K562 (cell line): ENCODE measurements at regions not wholly inside any gene's neighbourhood (a gene's known extent, or its start where the extent isn't known, plus 50 kb on each side); places are given as distances from the start of the nearest gene placed in this dataset.

Experiments used
- NFIC ChIP-seq: fragments of 450-650 bp; IDR thresholded peaks from 2 replicates; pipeline ENCODE4 v1.6.1; 2017; ENCODE audit warnings: mild to moderate bottlenecking, inconsistent platforms
- SP1 ChIP-seq: sonication (generic); formaldehyde crosslinking; IDR thresholded peaks from 2 replicates; pipeline ENCODE4 v1.8.1; 2022; ENCODE audit warnings: mild to moderate bottlenecking, missing genetic modification reagents
- TBP ChIP-seq: optimal IDR thresholded peaks from 2 replicates; pipeline ENCODE3; 2011; ENCODE audit warnings: low read depth, low read length, improper control_type of control experiment
- TEAD4 ChIP-seq, 2 experiments: sonication (generic) in 1 of 2; formaldehyde crosslinking in 1 of 2; IDR thresholded peaks; 2 replicates each; pipeline versions ENCODE4 v1.6.1 to v1.8.0; 2012 to 2022; ENCODE audit warnings: borderline replicate concordance in 1 of 2, inconsistent platforms in 1 of 2, low read length in 1 of 2, mild to moderate bottlenecking in 1 of 2, missing genetic modification reagents in 1 of 2
- XRCC5 ChIP-seq: fragments of 200-400 bp; formaldehyde crosslinking; IDR thresholded peaks from 2 replicates; pipeline ENCODE4 v1.6.1; 2017; ENCODE audit warnings: low read depth, mild to moderate bottlenecking, low read length
- TF ChIP-seq, protein P1 (sequence below): fragments of 450-650 bp; IDR thresholded peaks from 2 replicates; pipeline ENCODE4 v1.6.1; 2016; ENCODE audit warnings: mild to moderate bottlenecking, moderate library complexity
- TF ChIP-seq, protein P2 (sequence below), 3 experiments: IDR thresholded peaks in 2 of 3; conservative IDR thresholded peaks in 1 of 3; 2 replicates each; pipeline ENCODE4 v1.5.1; 2011 to 2012; ENCODE audit warnings: low read length in 3 of 3, mild to moderate bottlenecking in 3 of 3, control low read depth in 2 of 3, improper control_type of control experiment in 1 of 3, inconsistent platforms in 1 of 3, low read depth in 1 of 3, mixed read lengths in 1 of 3, moderate library complexity in 1 of 3; ENCODE audit not compliant: insufficient read depth in 2 of 3
- TF ChIP-seq, protein P3 (sequence below): sonication (generic); formaldehyde crosslinking; IDR thresholded peaks from 2 replicates; pipeline ENCODE4 v1.8.0; 2022; ENCODE audit warnings: mild to moderate bottlenecking, missing genetic modification reagents
- TF ChIP-seq, protein P4 (sequence below), 2 experiments: fragments of 450-650 bp in 1 of 2; sonication (generic) in 1 of 2; formaldehyde crosslinking in 1 of 2; IDR thresholded peaks in 1 of 2; conservative IDR thresholded peaks in 1 of 2; 2 replicates each; pipeline versions ENCODE4 v1.6.1 to v1.8.1; 2016 to 2023; ENCODE audit warnings: mild to moderate bottlenecking in 2 of 2, moderate library complexity in 2 of 2, inconsistent platforms in 1 of 2, missing genetic modification reagents in 1 of 2

DNA sequence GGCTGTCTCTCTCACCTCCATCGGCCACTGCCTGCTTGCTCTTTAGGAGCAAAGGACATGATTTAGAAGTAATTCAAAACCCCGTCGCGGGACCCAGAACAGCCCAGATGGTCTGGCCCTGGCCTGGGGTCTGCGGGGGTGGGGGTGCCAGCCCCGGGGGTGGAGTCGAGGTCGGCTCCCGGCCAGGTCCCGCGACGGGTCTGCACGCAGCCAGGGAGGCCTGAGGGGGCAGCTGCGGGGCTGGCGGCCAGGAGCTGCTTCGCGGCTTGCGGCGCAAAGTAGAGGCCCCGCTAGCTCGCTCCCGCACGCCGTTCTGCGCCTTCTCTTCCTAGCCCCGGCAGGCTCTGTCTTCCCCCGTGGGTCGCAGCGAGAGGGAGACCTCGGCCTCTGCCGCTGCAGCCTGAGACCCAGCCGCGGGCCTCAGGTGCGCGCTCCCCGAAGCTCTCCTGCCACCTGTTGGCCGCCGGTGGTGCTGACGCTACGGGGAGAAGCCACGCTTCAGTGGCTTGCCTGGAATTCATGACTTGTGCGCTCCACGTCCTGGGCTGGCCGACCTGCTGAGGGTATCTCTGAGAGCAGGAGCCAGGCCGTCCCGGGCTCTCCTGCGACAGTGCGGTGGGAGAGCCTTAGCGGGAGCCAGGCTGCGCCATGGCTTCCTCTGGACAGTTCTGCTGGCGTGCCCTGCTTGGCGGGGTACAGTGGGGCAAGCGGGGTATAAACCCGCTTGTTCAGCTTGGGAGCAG, 157.2 kb upstream of the PITX1 start (continued):
- TF ChIP-seq, protein P1, sequence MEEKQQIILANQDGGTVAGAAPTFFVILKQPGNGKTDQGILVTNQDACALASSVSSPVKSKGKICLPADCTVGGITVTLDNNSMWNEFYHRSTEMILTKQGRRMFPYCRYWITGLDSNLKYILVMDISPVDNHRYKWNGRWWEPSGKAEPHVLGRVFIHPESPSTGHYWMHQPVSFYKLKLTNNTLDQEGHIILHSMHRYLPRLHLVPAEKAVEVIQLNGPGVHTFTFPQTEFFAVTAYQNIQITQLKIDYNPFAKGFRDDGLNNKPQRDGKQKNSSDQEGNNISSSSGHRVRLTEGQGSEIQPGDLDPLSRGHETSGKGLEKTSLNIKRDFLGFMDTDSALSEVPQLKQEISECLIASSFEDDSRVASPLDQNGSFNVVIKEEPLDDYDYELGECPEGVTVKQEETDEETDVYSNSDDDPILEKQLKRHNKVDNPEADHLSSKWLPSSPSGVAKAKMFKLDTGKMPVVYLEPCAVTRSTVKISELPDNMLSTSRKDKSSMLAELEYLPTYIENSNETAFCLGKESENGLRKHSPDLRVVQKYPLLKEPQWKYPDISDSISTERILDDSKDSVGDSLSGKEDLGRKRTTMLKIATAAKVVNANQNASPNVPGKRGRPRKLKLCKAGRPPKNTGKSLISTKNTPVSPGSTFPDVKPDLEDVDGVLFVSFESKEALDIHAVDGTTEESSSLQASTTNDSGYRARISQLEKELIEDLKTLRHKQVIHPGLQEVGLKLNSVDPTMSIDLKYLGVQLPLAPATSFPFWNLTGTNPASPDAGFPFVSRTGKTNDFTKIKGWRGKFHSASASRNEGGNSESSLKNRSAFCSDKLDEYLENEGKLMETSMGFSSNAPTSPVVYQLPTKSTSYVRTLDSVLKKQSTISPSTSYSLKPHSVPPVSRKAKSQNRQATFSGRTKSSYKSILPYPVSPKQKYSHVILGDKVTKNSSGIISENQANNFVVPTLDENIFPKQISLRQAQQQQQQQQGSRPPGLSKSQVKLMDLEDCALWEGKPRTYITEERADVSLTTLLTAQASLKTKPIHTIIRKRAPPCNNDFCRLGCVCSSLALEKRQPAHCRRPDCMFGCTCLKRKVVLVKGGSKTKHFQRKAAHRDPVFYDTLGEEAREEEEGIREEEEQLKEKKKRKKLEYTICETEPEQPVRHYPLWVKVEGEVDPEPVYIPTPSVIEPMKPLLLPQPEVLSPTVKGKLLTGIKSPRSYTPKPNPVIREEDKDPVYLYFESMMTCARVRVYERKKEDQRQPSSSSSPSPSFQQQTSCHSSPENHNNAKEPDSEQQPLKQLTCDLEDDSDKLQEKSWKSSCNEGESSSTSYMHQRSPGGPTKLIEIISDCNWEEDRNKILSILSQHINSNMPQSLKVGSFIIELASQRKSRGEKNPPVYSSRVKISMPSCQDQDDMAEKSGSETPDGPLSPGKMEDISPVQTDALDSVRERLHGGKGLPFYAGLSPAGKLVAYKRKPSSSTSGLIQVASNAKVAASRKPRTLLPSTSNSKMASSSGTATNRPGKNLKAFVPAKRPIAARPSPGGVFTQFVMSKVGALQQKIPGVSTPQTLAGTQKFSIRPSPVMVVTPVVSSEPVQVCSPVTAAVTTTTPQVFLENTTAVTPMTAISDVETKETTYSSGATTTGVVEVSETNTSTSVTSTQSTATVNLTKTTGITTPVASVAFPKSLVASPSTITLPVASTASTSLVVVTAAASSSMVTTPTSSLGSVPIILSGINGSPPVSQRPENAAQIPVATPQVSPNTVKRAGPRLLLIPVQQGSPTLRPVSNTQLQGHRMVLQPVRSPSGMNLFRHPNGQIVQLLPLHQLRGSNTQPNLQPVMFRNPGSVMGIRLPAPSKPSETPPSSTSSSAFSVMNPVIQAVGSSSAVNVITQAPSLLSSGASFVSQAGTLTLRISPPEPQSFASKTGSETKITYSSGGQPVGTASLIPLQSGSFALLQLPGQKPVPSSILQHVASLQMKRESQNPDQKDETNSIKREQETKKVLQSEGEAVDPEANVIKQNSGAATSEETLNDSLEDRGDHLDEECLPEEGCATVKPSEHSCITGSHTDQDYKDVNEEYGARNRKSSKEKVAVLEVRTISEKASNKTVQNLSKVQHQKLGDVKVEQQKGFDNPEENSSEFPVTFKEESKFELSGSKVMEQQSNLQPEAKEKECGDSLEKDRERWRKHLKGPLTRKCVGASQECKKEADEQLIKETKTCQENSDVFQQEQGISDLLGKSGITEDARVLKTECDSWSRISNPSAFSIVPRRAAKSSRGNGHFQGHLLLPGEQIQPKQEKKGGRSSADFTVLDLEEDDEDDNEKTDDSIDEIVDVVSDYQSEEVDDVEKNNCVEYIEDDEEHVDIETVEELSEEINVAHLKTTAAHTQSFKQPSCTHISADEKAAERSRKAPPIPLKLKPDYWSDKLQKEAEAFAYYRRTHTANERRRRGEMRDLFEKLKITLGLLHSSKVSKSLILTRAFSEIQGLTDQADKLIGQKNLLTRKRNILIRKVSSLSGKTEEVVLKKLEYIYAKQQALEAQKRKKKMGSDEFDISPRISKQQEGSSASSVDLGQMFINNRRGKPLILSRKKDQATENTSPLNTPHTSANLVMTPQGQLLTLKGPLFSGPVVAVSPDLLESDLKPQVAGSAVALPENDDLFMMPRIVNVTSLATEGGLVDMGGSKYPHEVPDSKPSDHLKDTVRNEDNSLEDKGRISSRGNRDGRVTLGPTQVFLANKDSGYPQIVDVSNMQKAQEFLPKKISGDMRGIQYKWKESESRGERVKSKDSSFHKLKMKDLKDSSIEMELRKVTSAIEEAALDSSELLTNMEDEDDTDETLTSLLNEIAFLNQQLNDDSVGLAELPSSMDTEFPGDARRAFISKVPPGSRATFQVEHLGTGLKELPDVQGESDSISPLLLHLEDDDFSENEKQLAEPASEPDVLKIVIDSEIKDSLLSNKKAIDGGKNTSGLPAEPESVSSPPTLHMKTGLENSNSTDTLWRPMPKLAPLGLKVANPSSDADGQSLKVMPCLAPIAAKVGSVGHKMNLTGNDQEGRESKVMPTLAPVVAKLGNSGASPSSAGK = 0 out of 2 replicates have a peak, but pooled peaks have one; percentile 15
- peak; percentile 43; the same call in 1 of the 2 replicates for TF ChIP-seq NFIC
- TF ChIP-seq SP1 (CRISPR knock-in tag) = 0 out of 2 replicates have a peak, but pooled peaks have one; percentile 21
- peak; percentile 63 for TF ChIP-seq TEAD4 (IDR thresholded peaks at IDR 0.05; ENCODE audit: low read length)
- peak; percentile 80; the same call in 1 of the 2 replicates for TF ChIP-seq TEAD4 (CRISPR knock-in tag; IDR thresholded peaks at IDR 0.05; ENCODE audit: borderline replicate concordance)
- TF ChIP-seq, protein P2, sequence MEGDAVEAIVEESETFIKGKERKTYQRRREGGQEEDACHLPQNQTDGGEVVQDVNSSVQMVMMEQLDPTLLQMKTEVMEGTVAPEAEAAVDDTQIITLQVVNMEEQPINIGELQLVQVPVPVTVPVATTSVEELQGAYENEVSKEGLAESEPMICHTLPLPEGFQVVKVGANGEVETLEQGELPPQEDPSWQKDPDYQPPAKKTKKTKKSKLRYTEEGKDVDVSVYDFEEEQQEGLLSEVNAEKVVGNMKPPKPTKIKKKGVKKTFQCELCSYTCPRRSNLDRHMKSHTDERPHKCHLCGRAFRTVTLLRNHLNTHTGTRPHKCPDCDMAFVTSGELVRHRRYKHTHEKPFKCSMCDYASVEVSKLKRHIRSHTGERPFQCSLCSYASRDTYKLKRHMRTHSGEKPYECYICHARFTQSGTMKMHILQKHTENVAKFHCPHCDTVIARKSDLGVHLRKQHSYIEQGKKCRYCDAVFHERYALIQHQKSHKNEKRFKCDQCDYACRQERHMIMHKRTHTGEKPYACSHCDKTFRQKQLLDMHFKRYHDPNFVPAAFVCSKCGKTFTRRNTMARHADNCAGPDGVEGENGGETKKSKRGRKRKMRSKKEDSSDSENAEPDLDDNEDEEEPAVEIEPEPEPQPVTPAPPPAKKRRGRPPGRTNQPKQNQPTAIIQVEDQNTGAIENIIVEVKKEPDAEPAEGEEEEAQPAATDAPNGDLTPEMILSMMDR (IDR thresholded peaks at IDR 0.05 in 2 of 3, conservative IDR thresholded peaks at IDR 0.05 in 1 of 3; ENCODE audit: insufficient read depth in 2 of 3, low read depth in 1 of 3, low read length in 3 of 3) = peak; percentile 85 to 97 (median 91)
- TF ChIP-seq, protein P3, sequence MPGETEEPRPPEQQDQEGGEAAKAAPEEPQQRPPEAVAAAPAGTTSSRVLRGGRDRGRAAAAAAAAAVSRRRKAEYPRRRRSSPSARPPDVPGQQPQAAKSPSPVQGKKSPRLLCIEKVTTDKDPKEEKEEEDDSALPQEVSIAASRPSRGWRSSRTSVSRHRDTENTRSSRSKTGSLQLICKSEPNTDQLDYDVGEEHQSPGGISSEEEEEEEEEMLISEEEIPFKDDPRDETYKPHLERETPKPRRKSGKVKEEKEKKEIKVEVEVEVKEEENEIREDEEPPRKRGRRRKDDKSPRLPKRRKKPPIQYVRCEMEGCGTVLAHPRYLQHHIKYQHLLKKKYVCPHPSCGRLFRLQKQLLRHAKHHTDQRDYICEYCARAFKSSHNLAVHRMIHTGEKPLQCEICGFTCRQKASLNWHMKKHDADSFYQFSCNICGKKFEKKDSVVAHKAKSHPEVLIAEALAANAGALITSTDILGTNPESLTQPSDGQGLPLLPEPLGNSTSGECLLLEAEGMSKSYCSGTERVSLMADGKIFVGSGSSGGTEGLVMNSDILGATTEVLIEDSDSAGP (CRISPR knock-in tag) = peak; percentile 48; the same call in 1 of the 2 replicates
- peak; percentile 70; the same call in 1 of the 2 replicates for TF ChIP-seq XRCC5
- TF ChIP-seq TBP = peak; percentile 49
- TF ChIP-seq, protein P4, sequence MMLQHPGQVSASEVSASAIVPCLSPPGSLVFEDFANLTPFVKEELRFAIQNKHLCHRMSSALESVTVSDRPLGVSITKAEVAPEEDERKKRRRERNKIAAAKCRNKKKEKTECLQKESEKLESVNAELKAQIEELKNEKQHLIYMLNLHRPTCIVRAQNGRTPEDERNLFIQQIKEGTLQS (IDR thresholded peaks at IDR 0.05) = 0 out of 2 replicates have a peak, but pooled peaks have one; percentile 9
- TF ChIP-seq, protein P4 (CRISPR knock-in tag; conservative IDR thresholded peaks at IDR 0.05) = no peak
